GM21737 (cell line): ENCODE measurements at regions not wholly inside any gene's neighbourhood (a gene's known extent, or its start where the extent isn't known, plus 50 kb on each side); places are given as distances from the start of the nearest gene placed in this dataset.

Experiments
- ATAC-seq: cut with Tn5 transposase; IDR thresholded peaks from one replicate; pipeline ENCODE4 v1.9.1; 2021; ENCODE audit warnings: mild to moderate bottlenecking, moderate library complexity; ENCODE audit not compliant: unreplicated experiment

- ATAC-seq: no peak
Measured at GRCh38 chr9:107756091-107756490, 266.5 kb upstream of the KLF4 start.

GRCh38 chr9:107755246-107755645 is 265.7 kb upstream of the KLF4 start:
- ATAC-seq: no peak

GRCh38 chr9:107751567-107752210 is 262.1 kb upstream of the KLF4 start:
- ATAC-seq: no peak

GRCh38 chr9:107750741-107751566 is 261.4 kb upstream of the KLF4 start:
- no peak for ATAC-seq

GRCh38 chr9:107749787-107750444 is 260.3 kb upstream of the KLF4 start:
- no peak for ATAC-seq

- ATAC-seq: no peak
Measured at GRCh38 chr9:107744873-107745272, 255.3 kb upstream of the KLF4 start.

- no peak for ATAC-seq
Measured at GRCh38 chr9:107742531-107743309, 253.2 kb upstream of the KLF4 start.

- no peak for ATAC-seq
Measured at GRCh38 chr9:107740088-107740980, 250.8 kb upstream of the KLF4 start.

GRCh38 chr9:107739601-107740082 is 250.1 kb upstream of the KLF4 start:
- no peak for ATAC-seq

GRCh38 chr9:107738789-107739188 is 249.2 kb upstream of the KLF4 start:
- ATAC-seq: no peak

- ATAC-seq: no peak
Measured at GRCh38 chr9:107737987-107738743, 248.6 kb upstream of the KLF4 start.

GRCh38 chr9:107737610-107737986 is 248.0 kb upstream of the KLF4 start:
- ATAC-seq: no peak

GRCh38 chr9:107735821-107736220 is 246.3 kb upstream of the KLF4 start:
- ATAC-seq: no peak

GRCh38 chr9:107734256-107735013 is 244.9 kb upstream of the KLF4 start:
- ATAC-seq: no peak

GRCh38 chr9:107733523-107733894 is 243.9 kb upstream of the KLF4 start:
- no peak for ATAC-seq

- ATAC-seq: no peak
Measured at GRCh38 chr9:107732781-107733522, 243.4 kb upstream of the KLF4 start.

GRCh38 chr9:107731115-107731762 is 241.7 kb upstream of the KLF4 start:
- ATAC-seq: no peak
